ENCODE measurements at regions not wholly inside any gene's neighbourhood (a gene's known extent, or its start where the extent isn't known, plus 50 kb on each side); places are given as distances from the start of the nearest gene placed in this dataset.

- Mint-ChIP-seq H3K27ac (no peak overlapping the region), H3K4me1 (no peaks in the 10 kb centered on the region), H3K4me3 (no peak overlapping the region), H3K36me3 (no peaks in the 10 kb centered on the region), H3K27me3 (ENCODE audit: low read depth in 2 of 2) (no peaks in the 10 kb centered on the region), H3K9me3 (peaks cover 10% of the 10 kb centered on the region in 2 donors)
- TF ChIP-seq, protein P1, sequence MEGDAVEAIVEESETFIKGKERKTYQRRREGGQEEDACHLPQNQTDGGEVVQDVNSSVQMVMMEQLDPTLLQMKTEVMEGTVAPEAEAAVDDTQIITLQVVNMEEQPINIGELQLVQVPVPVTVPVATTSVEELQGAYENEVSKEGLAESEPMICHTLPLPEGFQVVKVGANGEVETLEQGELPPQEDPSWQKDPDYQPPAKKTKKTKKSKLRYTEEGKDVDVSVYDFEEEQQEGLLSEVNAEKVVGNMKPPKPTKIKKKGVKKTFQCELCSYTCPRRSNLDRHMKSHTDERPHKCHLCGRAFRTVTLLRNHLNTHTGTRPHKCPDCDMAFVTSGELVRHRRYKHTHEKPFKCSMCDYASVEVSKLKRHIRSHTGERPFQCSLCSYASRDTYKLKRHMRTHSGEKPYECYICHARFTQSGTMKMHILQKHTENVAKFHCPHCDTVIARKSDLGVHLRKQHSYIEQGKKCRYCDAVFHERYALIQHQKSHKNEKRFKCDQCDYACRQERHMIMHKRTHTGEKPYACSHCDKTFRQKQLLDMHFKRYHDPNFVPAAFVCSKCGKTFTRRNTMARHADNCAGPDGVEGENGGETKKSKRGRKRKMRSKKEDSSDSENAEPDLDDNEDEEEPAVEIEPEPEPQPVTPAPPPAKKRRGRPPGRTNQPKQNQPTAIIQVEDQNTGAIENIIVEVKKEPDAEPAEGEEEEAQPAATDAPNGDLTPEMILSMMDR (IDR thresholded peaks at IDR 0.05) = no peak
- whole genome bisulfite sequencing (ENCODE audit: insufficient coverage) = 97% methylated on average over 2 of the region's 2 CpGs
- Histone ChIP-seq H3K9me3 (ENCODE audit: control insufficient read depth, insufficient read depth, low read length) (peaks cover 10% of the 10 kb centered on the region), H3K4me1 (ENCODE audit: control insufficient read depth, insufficient read depth, low read length) (no peaks in the 10 kb centered on the region), H3K4me3 (ENCODE audit: low read length) (no peak overlapping the region), H3K27me3 (ENCODE audit: control insufficient read depth, insufficient read depth, low read length) (no peaks in the 10 kb centered on the region), H3K27ac (ENCODE audit: low read length) (no peak overlapping the region), H3K36me3 (ENCODE audit: control insufficient read depth, insufficient read depth, low read length) (no peaks in the 10 kb centered on the region)
- intact Hi-C loops (cut with micrococcal nuclease) = no loop called here
- ATAC-seq (no peak), DNase-seq (no peak)
Observed at GRCh38 chr16:64171632-64172031, 950.2 kb downstream of the CDH11 start.

- intact Hi-C loops (cut with micrococcal nuclease) = no loop called here
- Histone ChIP-seq H3K4me1 (ENCODE audit: control insufficient read depth, insufficient read depth, low read length) (no peaks in the 10 kb centered on the region), H3K4me3 (ENCODE audit: low read length) (no peak overlapping the region), H3K36me3 (ENCODE audit: control insufficient read depth, insufficient read depth, low read length) (no peaks in the 10 kb centered on the region), H3K9me3 (ENCODE audit: control insufficient read depth, insufficient read depth, low read length) (peaks cover 7% of the 10 kb centered on the region), H3K27me3 (ENCODE audit: control insufficient read depth, insufficient read depth, low read length) (no peaks in the 10 kb centered on the region), H3K27ac (ENCODE audit: low read length) (no peak overlapping the region)
- WGBS (ENCODE audit: insufficient coverage) = 100% methylated on average over 1 of the region's 1 CpG
- no peak for DNase-seq
- ATAC-seq = no peak
- H3K27ac Mint-ChIP-seq = no peak overlapping the region
- H3K36me3 Mint-ChIP-seq = no peaks in the 10 kb centered on the region
- TF ChIP-seq, protein P1 (IDR thresholded peaks at IDR 0.05) = no peak
- H3K4me1 Mint-ChIP-seq = no peaks in the 10 kb centered on the region
- no peak overlapping the region for H3K4me3 Mint-ChIP-seq
- peaks cover 9 to 10% of the 10 kb centered on the region in 2 donors for H3K9me3 Mint-ChIP-seq
- H3K27me3 Mint-ChIP-seq (ENCODE audit: low read depth in 2 of 2) = no peaks in the 10 kb centered on the region
Observed at GRCh38 chr16:64168371-64168770, 953.5 kb downstream of the CDH11 start.

- Mint-ChIP-seq H3K27me3 (ENCODE audit: low read depth in 2 of 2) (no peaks in the 10 kb centered on the region), H3K36me3 (no peaks in the 10 kb centered on the region), H3K9me3 (peaks cover 9 to 10% of the 10 kb centered on the region in 2 donors), H3K4me1 (no peaks in the 10 kb centered on the region), H3K27ac (no peak overlapping the region), H3K4me3 (no peak overlapping the region)
- Histone ChIP-seq H3K9me3 (ENCODE audit: control insufficient read depth, insufficient read depth, low read length) (peaks cover 7% of the 10 kb centered on the region), H3K4me3 (ENCODE audit: low read length) (no peak overlapping the region), H3K36me3 (ENCODE audit: control insufficient read depth, insufficient read depth, low read length) (no peaks in the 10 kb centered on the region), H3K27me3 (ENCODE audit: control insufficient read depth, insufficient read depth, low read length) (no peaks in the 10 kb centered on the region), H3K4me1 (ENCODE audit: control insufficient read depth, insufficient read depth, low read length) (no peaks in the 10 kb centered on the region), H3K27ac (ENCODE audit: low read length) (no peak overlapping the region)
- DNase-seq (no peak), ATAC-seq (no peak)
- intact Hi-C loops (cut with micrococcal nuclease) = no loop called here
- TF ChIP-seq, protein P1 (IDR thresholded peaks at IDR 0.05) = no peak
- 81% methylated on average over 12 of the region's 12 CpGs for WGBS (ENCODE audit: insufficient coverage)
Observed at GRCh38 chr16:64167936-64168335, 953.9 kb downstream of the CDH11 start.

- no peaks in the 10 kb centered on the region for H3K36me3 Mint-ChIP-seq
- no peaks in the 10 kb centered on the region for H3K36me3 ChIP-seq (ENCODE audit: control insufficient read depth, insufficient read depth, low read length)
- H3K4me1 Mint-ChIP-seq = no peaks in the 10 kb centered on the region
- no peaks in the 10 kb centered on the region for H3K4me1 ChIP-seq (ENCODE audit: control insufficient read depth, insufficient read depth, low read length)
- peaks cover 8 to 9% of the 10 kb centered on the region in 2 donors for H3K9me3 Mint-ChIP-seq
- TF ChIP-seq, protein P1 (IDR thresholded peaks at IDR 0.05) = no peak
- DNase-seq (no peak), ATAC-seq (no peak)
- H3K27me3 Mint-ChIP-seq (ENCODE audit: low read depth in 2 of 2) = no peaks in the 10 kb centered on the region
- intact Hi-C loops (cut with micrococcal nuclease) = no loop called here
- H3K27ac Mint-ChIP-seq = no peak overlapping the region
- H3K27me3 ChIP-seq (ENCODE audit: control insufficient read depth, insufficient read depth, low read length) = no peaks in the 10 kb centered on the region
- no peak overlapping the region for H3K4me3 ChIP-seq (ENCODE audit: low read length)
- H3K9me3 ChIP-seq (ENCODE audit: control insufficient read depth, insufficient read depth, low read length) = peaks cover 7% of the 10 kb centered on the region
- H3K27ac ChIP-seq (ENCODE audit: low read length) = no peak overlapping the region
- no peak overlapping the region for H3K4me3 Mint-ChIP-seq
- WGBS (ENCODE audit: insufficient coverage) = 96% methylated on average over 7 of the region's 7 CpGs
Observed at GRCh38 chr16:64165368-64165767, 956.5 kb downstream of the CDH11 start.

All from natural killer cell (primary cell).